Left ventricle myocardium inferior (tissue), 1 donor: ENCODE measurements at regions not wholly inside any gene's neighbourhood (a gene's known extent, or its start where the extent isn't known, plus 50 kb on each side); places are given as distances from the start of the nearest gene placed in this dataset.

Experiments
- DNase-seq: peaks from one replicate; pipeline ENCODE4 v3.0.0-alpha.2; 2020
- H3K27ac ChIP-seq: fragments of 200-600 bp; replicated peaks from 2 replicates; pipeline ENCODE4 v1.8.0; 2021
- H3K27me3 ChIP-seq: fragments of 200-600 bp; 2 replicates; pipeline ENCODE4 v1.8.0; 2021; ENCODE audit warnings: low read depth
- H3K36me3 ChIP-seq: fragments of 200-600 bp; 2 replicates; pipeline ENCODE4 v1.8.0; 2021
- H3K4me1 ChIP-seq: fragments of 200-600 bp; 2 replicates; pipeline ENCODE4 v1.8.0; 2021
- H3K4me3 ChIP-seq: fragments of 200-600 bp; 2 replicates; pipeline ENCODE4 v1.8.0; 2021; ENCODE audit warnings: mild to moderate bottlenecking, moderate library complexity
- H3K9me3 ChIP-seq: fragments of 200-600 bp; replicated peaks from 2 replicates; pipeline ENCODE4 v1.8.0; 2021
- intact Hi-C: fragments of 100-400 bp; cut with micrococcal nuclease; formaldehyde crosslinking; loops from one replicate; pipeline ENCODE4 v1.11.0; 2022
- TF ChIP-seq, protein P1 (sequence below): fragments of 200-600 bp; IDR thresholded peaks from 2 replicates; pipeline ENCODE4 v1.8.0; 2021; ENCODE audit warnings: antibody characterized with exemption, mild to moderate bottlenecking, borderline replicate concordance
- donor health status: DM: no; HTN: yes; CAD: no; lungs with severe emphysema.

- Histone ChIP-seq H3K36me3 (no peaks in the 10 kb centered on the region), H3K27me3 (no peaks in the 10 kb centered on the region), H3K4me3 (no peak overlapping the region), H3K27ac (no peak overlapping the region), H3K9me3 (no peaks in the 10 kb centered on the region), H3K4me1 (peaks cover 6% of the 10 kb centered on the region)
- TF ChIP-seq, protein P1, sequence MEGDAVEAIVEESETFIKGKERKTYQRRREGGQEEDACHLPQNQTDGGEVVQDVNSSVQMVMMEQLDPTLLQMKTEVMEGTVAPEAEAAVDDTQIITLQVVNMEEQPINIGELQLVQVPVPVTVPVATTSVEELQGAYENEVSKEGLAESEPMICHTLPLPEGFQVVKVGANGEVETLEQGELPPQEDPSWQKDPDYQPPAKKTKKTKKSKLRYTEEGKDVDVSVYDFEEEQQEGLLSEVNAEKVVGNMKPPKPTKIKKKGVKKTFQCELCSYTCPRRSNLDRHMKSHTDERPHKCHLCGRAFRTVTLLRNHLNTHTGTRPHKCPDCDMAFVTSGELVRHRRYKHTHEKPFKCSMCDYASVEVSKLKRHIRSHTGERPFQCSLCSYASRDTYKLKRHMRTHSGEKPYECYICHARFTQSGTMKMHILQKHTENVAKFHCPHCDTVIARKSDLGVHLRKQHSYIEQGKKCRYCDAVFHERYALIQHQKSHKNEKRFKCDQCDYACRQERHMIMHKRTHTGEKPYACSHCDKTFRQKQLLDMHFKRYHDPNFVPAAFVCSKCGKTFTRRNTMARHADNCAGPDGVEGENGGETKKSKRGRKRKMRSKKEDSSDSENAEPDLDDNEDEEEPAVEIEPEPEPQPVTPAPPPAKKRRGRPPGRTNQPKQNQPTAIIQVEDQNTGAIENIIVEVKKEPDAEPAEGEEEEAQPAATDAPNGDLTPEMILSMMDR = no peak
- intact Hi-C loops = no loop called here
- no peak for DNase-seq
Measured at GRCh38 chr12:127820271-127820670, 446.7 kb upstream of the TMEM132C start.

- Histone ChIP-seq H3K27ac (no peak overlapping the region), H3K4me1 (peaks cover 6% of the 10 kb centered on the region), H3K27me3 (no peaks in the 10 kb centered on the region), H3K9me3 (no peaks in the 10 kb centered on the region), H3K36me3 (no peaks in the 10 kb centered on the region), H3K4me3 (no peak overlapping the region)
- intact Hi-C loops = no loop called here
- DNase-seq = no peak
- TF ChIP-seq, protein P1 = no peak
Measured at GRCh38 chr12:127820846-127821245, 446.1 kb upstream of the TMEM132C start.

DNA sequence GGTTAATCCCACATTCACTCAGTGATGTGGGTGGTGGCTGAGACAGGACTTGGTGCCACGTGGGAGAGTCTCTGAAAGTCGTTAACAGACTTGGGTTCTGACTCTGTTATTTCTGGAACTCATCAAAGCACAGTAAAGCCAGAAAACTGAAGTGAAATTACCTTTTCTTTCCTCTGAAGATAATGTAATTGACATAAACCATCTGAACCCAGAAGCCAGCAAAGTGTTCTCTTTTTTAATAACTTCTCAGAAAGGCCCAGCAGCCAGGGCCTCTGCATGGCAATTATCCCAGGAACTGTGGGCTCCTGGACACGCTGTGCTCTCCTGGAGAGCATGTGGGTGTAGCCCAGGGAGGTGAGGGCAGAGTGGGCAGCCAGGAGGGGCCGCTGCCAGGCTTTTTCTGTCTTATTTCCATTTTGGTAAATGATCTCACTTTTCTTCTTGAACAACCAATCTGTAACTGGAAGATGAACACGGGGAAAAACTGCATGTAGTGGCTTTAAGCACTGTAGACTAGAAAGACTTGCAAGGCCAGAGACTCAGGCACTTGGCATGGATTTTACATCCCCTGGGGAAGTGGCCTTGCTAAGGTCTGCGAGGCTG is 444.1 kb upstream of the TMEM132C start:
- Histone ChIP-seq H3K36me3 (no peaks in the 10 kb centered on the region), H3K27ac (peak overlapping the region; percentile 11), H3K4me3 (no peak overlapping the region), H3K4me1 (peaks cover 6% of the 10 kb centered on the region), H3K27me3 (no peaks in the 10 kb centered on the region), H3K9me3 (no peaks in the 10 kb centered on the region)
- intact Hi-C loops = no loop called here
- TF ChIP-seq, protein P1 = no peak
- DNase-seq = peak; percentile 29

DNA sequence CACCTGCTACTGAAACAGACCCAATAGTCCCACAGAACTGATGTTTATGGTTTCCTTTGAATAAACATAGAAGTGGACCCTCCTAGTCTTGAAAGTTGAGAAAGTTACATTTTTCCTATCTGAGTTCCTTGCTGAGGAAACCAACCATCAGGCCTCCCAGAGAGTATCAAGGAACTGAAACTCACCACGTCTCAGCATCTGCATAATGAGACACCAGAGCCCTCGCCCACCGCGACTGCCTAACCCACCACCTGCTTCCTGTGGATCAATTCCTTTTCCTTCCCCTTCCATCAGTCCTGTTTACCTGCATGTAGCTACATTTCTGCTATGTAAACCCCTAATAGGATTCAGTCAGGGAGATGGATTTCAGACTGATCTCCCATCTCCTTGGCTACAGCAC is 443.2 kb upstream of the TMEM132C start:
- H3K9me3 ChIP-seq = no peaks in the 10 kb centered on the region
- intact Hi-C loops = no loop called here
- DNase-seq = no peak
- no peak overlapping the region for H3K27ac ChIP-seq
- no peaks in the 10 kb centered on the region for H3K36me3 ChIP-seq
- TF ChIP-seq, protein P1 = no peak
- H3K4me1 ChIP-seq = peaks cover 6% of the 10 kb centered on the region
- H3K27me3 ChIP-seq = no peaks in the 10 kb centered on the region
- H3K4me3 ChIP-seq = no peak overlapping the region

GRCh38 chr12:127829281-127830064 is 437.5 kb upstream of the TMEM132C start:
- H3K9me3 ChIP-seq = no peaks in the 10 kb centered on the region
- DNase-seq = no peak
- TF ChIP-seq, protein P1 = no peak
- intact Hi-C loops = no loop called here
- no peaks in the 10 kb centered on the region for H3K36me3 ChIP-seq
- peak overlapping the region; percentile 57 for H3K27ac ChIP-seq
- no peaks in the 10 kb centered on the region for H3K27me3 ChIP-seq
- H3K4me1 ChIP-seq = peaks cover 16% of the 10 kb centered on the region
- H3K4me3 ChIP-seq = no peak overlapping the region
